Right lobe of liver (tissue), 4 donors: ENCODE measurements at regions not wholly inside any gene's neighbourhood (a gene's known extent, or its start where the extent isn't known, plus 50 kb on each side); places are given as distances from the start of the nearest gene placed in this dataset.

Source experiments
- POLR2A ChIP-seq: fragments of 450-650 bp; IDR thresholded peaks from one replicate; pipeline ENCODE4 v1.6.1; 2017; ENCODE audit warnings: antibody characterized with exemption, mild to moderate bottlenecking
- TF ChIP-seq, protein P1 (sequence below), 4 donors: fragments of 200-600 bp in 3 of 4; fragments of 450-650 bp in 1 of 4; IDR thresholded peaks; one replicate each; pipeline versions ENCODE4 v1.5.1 to v1.8.0; 2016 to 2022; ENCODE audit warnings: antibody characterized with exemption in 4 of 4, mild to moderate bottlenecking in 2 of 4
- donor health status: DM: no; HTN: no; CAD: no.
- donor health status: DM: no; HTN: no; CAD: no.
- donor health status: DM: no; HTN: yes; CAD: no.

GRCh38 chr13:21309542-21310172 lies 133.2 kb downstream of the MRPL57 start:
- TF ChIP-seq, protein P1, sequence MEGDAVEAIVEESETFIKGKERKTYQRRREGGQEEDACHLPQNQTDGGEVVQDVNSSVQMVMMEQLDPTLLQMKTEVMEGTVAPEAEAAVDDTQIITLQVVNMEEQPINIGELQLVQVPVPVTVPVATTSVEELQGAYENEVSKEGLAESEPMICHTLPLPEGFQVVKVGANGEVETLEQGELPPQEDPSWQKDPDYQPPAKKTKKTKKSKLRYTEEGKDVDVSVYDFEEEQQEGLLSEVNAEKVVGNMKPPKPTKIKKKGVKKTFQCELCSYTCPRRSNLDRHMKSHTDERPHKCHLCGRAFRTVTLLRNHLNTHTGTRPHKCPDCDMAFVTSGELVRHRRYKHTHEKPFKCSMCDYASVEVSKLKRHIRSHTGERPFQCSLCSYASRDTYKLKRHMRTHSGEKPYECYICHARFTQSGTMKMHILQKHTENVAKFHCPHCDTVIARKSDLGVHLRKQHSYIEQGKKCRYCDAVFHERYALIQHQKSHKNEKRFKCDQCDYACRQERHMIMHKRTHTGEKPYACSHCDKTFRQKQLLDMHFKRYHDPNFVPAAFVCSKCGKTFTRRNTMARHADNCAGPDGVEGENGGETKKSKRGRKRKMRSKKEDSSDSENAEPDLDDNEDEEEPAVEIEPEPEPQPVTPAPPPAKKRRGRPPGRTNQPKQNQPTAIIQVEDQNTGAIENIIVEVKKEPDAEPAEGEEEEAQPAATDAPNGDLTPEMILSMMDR (IDR thresholded peaks at IDR 0.05), result no peak
- no peak for TF ChIP-seq POLR2A
